ENCODE measurements at regions not wholly inside any gene's neighbourhood (a gene's known extent, or its start where the extent isn't known, plus 50 kb on each side); places are given as distances from the start of the nearest gene placed in this dataset.

GRCh38 chr2:219878516-219878915 lies 251.1 kb downstream of the SLC4A3 start:
- no peak for DNase-seq (ENCODE audit: extremely low read depth in 1 of 2, low read depth in 1 of 2)

GRCh38 chr2:219881851-219882250 lies 254.4 kb downstream of the SLC4A3 start:
- DNase-seq (ENCODE audit: extremely low read depth in 1 of 2, low read depth in 1 of 2), result no peak

GRCh38 chr2:219886615-219887014 lies 259.2 kb downstream of the SLC4A3 start:
- DNase-seq (ENCODE audit: extremely low read depth in 1 of 2, low read depth in 1 of 2), result no peak

GRCh38 chr2:219887870-219888269 lies 260.4 kb downstream of the SLC4A3 start:
- DNase-seq (ENCODE audit: extremely low read depth in 1 of 2, low read depth in 1 of 2), result no peak

GRCh38 chr2:219893541-219893940 lies 266.1 kb downstream of the SLC4A3 start:
- DNase-seq (ENCODE audit: extremely low read depth in 1 of 2, low read depth in 1 of 2), result no peak

GRCh38 chr2:219897456-219897855 lies 270.0 kb downstream of the SLC4A3 start:
- no peak for DNase-seq (ENCODE audit: extremely low read depth in 1 of 2, low read depth in 1 of 2)

GRCh38 chr2:219901155-219901554 lies 273.7 kb downstream of the SLC4A3 start:
- no peak for DNase-seq (ENCODE audit: extremely low read depth in 1 of 2, low read depth in 1 of 2)

GRCh38 chr2:219902891-219903552 lies 275.6 kb downstream of the SLC4A3 start:
- no peak for DNase-seq (ENCODE audit: extremely low read depth in 1 of 2, low read depth in 1 of 2)

- no peak for DNase-seq (ENCODE audit: extremely low read depth in 1 of 2, low read depth in 1 of 2)
Measured at GRCh38 chr2:219905640-219906039, 278.2 kb downstream of the SLC4A3 start.

- no peak for DNase-seq (ENCODE audit: extremely low read depth in 1 of 2, low read depth in 1 of 2)
Measured at GRCh38 chr2:219906114-219907010, 278.9 kb downstream of the SLC4A3 start.

GRCh38 chr2:219907011-219907365 lies 279.6 kb downstream of the SLC4A3 start:
- DNase-seq (ENCODE audit: extremely low read depth in 1 of 2, low read depth in 1 of 2), result no peak

GRCh38 chr2:219908538-219908937 lies 281.1 kb downstream of the SLC4A3 start:
- no peak for DNase-seq (ENCODE audit: extremely low read depth in 1 of 2, low read depth in 1 of 2)

GRCh38 chr2:219911541-219911940 lies 284.1 kb downstream of the SLC4A3 start:
- DNase-seq (ENCODE audit: extremely low read depth in 1 of 2, low read depth in 1 of 2), result no peak

GRCh38 chr2:219912491-219912921 lies 285.1 kb downstream of the SLC4A3 start:
- DNase-seq (ENCODE audit: extremely low read depth in 1 of 2, low read depth in 1 of 2), result no peak

- no peak for DNase-seq (ENCODE audit: extremely low read depth in 1 of 2, low read depth in 1 of 2)
Measured at GRCh38 chr2:219914577-219914976, 287.1 kb downstream of the SLC4A3 start.

- no peak for DNase-seq (ENCODE audit: extremely low read depth in 1 of 2, low read depth in 1 of 2)
Measured at GRCh38 chr2:219916281-219916680, 288.9 kb downstream of the SLC4A3 start.

- no peak for DNase-seq (ENCODE audit: extremely low read depth in 1 of 2, low read depth in 1 of 2)
Measured at GRCh38 chr2:219916726-219917440, 289.5 kb downstream of the SLC4A3 start.

- no peak for DNase-seq (ENCODE audit: extremely low read depth in 1 of 2, low read depth in 1 of 2)
Measured at GRCh38 chr2:219918254-219918653, 290.8 kb downstream of the SLC4A3 start.

GRCh38 chr2:219918944-219919343 lies 291.5 kb downstream of the SLC4A3 start:
- DNase-seq (ENCODE audit: extremely low read depth in 1 of 2, low read depth in 1 of 2), result no peak

GRCh38 chr2:219919506-219919905 lies 292.1 kb downstream of the SLC4A3 start:
- DNase-seq (ENCODE audit: extremely low read depth in 1 of 2, low read depth in 1 of 2), result no peak

- no peak for DNase-seq (ENCODE audit: extremely low read depth in 1 of 2, low read depth in 1 of 2)
Measured at GRCh38 chr2:219929835-219930234, 302.4 kb downstream of the SLC4A3 start.

GRCh38 chr2:219939647-219940046 lies 312.2 kb downstream of the SLC4A3 start:
- no peak for DNase-seq (ENCODE audit: extremely low read depth in 1 of 2, low read depth in 1 of 2)
